Neuronal stem cell (in vitro differentiated cells): ENCODE measurements at regions not wholly inside any gene's neighbourhood (a gene's known extent, or its start where the extent isn't known, plus 50 kb on each side); places are given as distances from the start of the nearest gene placed in this dataset.

ENCODE experiments used
- DNase-seq: peaks from one replicate; pipeline ENCODE4 v3.0.0-alpha.2; 2013; ENCODE audit warnings: low spot score
- H2AFZ ChIP-seq: one replicate; pipeline ENCODE4 v1.6.1; 2013; ENCODE audit warnings: mild to moderate bottlenecking, low read length, inconsistent platforms
- H2AK5ac ChIP-seq: 2 replicates; pipeline ENCODE4 v1.6.1; 2013; ENCODE audit warnings: low read depth, mild to moderate bottlenecking, inconsistent platforms, low read length, moderate library complexity, mixed read lengths
- H2BK120ac ChIP-seq: 2 replicates; pipeline ENCODE4 v1.6.1; 2013; ENCODE audit warnings: low read depth, mild to moderate bottlenecking, inconsistent platforms, low read length, moderate library complexity, mixed read lengths
- H2BK12ac ChIP-seq: one replicate; pipeline ENCODE4 v1.6.1; 2013; ENCODE audit warnings: low read length, inconsistent platforms
- H2BK15ac ChIP-seq: 2 replicates; pipeline ENCODE4 v1.6.1; 2013; ENCODE audit warnings: mild to moderate bottlenecking, low read length, inconsistent platforms, mixed read lengths
- H2BK5ac ChIP-seq: one replicate; pipeline ENCODE4 v1.6.1; 2013; ENCODE audit warnings: inconsistent platforms, mild to moderate bottlenecking, low read length, moderate library complexity
- H3K14ac ChIP-seq: one replicate; pipeline ENCODE4 v1.6.1; 2013; ENCODE audit warnings: low read length, inconsistent platforms
- H3K18ac ChIP-seq: 2 replicates; pipeline ENCODE4 v1.6.1; 2013; ENCODE audit warnings: low read length, inconsistent platforms
- H3K23ac ChIP-seq: 2 replicates; pipeline ENCODE4 v1.6.1; 2013; ENCODE audit warnings: low read depth, mild to moderate bottlenecking, mixed read lengths, low read length, inconsistent platforms; ENCODE audit not compliant: poor library complexity
- H3K27ac ChIP-seq: replicated peaks from 3 replicates; pipeline ENCODE4 v1.5.1; 2013; ENCODE audit warnings: low read length, inconsistent platforms
- H3K27me3 ChIP-seq, 3 experiments: 2 replicates each; pipeline ENCODE4 v1.6.1; 2013; ENCODE audit warnings: low read length in 3 of 3, mild to moderate bottlenecking in 2 of 3, inconsistent platforms in 1 of 3, low read depth in 1 of 3, mixed read lengths in 1 of 3, moderate library complexity in 1 of 3; ENCODE audit not compliant: control insufficient read depth in 3 of 3, insufficient read depth in 3 of 3
- H3K36me3 ChIP-seq, 2 donors: replicated peaks in 1 of 2; 2 replicates each; pipeline ENCODE4 v1.6.1; 2013; ENCODE audit warnings: low read length in 2 of 2; ENCODE audit not compliant: control insufficient read depth in 2 of 2, insufficient read depth in 2 of 2
- H3K4ac ChIP-seq: 2 replicates; pipeline ENCODE4 v1.6.1; 2013; ENCODE audit warnings: inconsistent platforms, mild to moderate bottlenecking, low read length, moderate library complexity
- H3K4me1 ChIP-seq, 2 donors: 1 replicate in 1 of 2; 2 replicates in 1 of 2; pipeline ENCODE4 v1.6.1; 2013; ENCODE audit warnings: low read length in 2 of 2, low read depth in 1 of 2; ENCODE audit not compliant: control insufficient read depth in 2 of 2, insufficient read depth in 1 of 2
- H3K4me2 ChIP-seq: one replicate; pipeline ENCODE4 v1.6.1; 2013; ENCODE audit warnings: mild to moderate bottlenecking, low read length, inconsistent platforms; ENCODE audit not compliant: insufficient read depth, poor library complexity, severe bottlenecking
- H3K4me3 ChIP-seq, 2 donors: 2 replicates each; pipeline ENCODE4 v1.5.1; 2013; ENCODE audit warnings: low read length in 2 of 2, mild to moderate bottlenecking in 2 of 2, inconsistent platforms in 1 of 2, moderate library complexity in 1 of 2
- H3K79me1 ChIP-seq: one replicate; pipeline ENCODE4 v1.6.1; 2013; ENCODE audit warnings: low read depth, mild to moderate bottlenecking, inconsistent platforms, low read length, moderate library complexity
- H3K9ac ChIP-seq: one replicate; pipeline ENCODE4 v1.6.1; 2013; ENCODE audit warnings: mild to moderate bottlenecking, low read depth, low read length, inconsistent platforms; ENCODE audit not compliant: poor library complexity
- H3K9me3 ChIP-seq, 2 donors: replicated peaks in 1 of 2; 2 replicates each; pipeline versions ENCODE3 to v1.6.1; 2013; ENCODE audit warnings: low read length in 2 of 2, mild to moderate bottlenecking in 2 of 2, inconsistent platforms in 1 of 2, low read depth in 1 of 2, mixed read lengths in 1 of 2, moderate library complexity in 1 of 2; ENCODE audit not compliant: control insufficient read depth in 2 of 2, insufficient read depth in 1 of 2
- H4K8ac ChIP-seq: one replicate; pipeline ENCODE4 v1.6.1; 2013; ENCODE audit warnings: low read depth, mild to moderate bottlenecking, inconsistent platforms, low read length, moderate library complexity
- H4K91ac ChIP-seq: one replicate; pipeline ENCODE4 v1.6.1; 2013; ENCODE audit warnings: low read length, low read depth, mild to moderate bottlenecking, inconsistent platforms; ENCODE audit not compliant: poor library complexity
- WGBS, 2 donors: extraction: QIAGEN DNeasy Blood & Tissue Kit; methylation state at CpG; one replicate each; pipeline ENCODE4 v1.1.7; 2013; ENCODE audit warnings: missing lambda C conversion rate in 2 of 2, mixed read lengths in 1 of 2; ENCODE audit not compliant: insufficient read length in 2 of 2, insufficient replicate concordance in 1 of 2; ENCODE audit errors: extremely low coverage in 2 of 2; 5-methylcytosine and 5-hydroxymethylcytosine counted together

DNA sequence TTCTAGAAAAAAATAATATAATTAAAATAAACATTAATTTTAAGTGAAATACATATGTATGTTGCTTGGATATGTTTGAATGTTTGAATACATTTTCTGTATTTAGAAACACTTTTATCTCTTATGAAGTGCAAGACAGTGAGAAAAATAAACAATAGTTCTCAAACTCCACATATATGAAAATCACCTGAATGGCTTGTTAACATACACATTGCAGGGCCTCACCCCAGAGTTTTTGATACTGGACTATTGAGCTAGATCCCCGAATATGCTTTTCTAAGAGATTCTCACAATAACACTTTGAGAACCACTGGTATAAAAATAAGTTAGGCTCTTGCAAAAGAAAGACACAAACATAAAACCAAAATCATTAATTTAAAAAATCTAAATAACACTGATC lies 1570.3 kb upstream of the PRR20A start:
- H3K4me2 ChIP-seq, result no peak overlapping the region
- no peak overlapping the region for H2BK120ac ChIP-seq
- H3K23ac ChIP-seq, result no peak overlapping the region
- H2BK5ac ChIP-seq, result no peak overlapping the region
- H3K14ac ChIP-seq, result no peak overlapping the region
- no peak overlapping the region for H4K91ac ChIP-seq
- no peaks in the 10 kb centered on the region for H3K79me1 ChIP-seq
- H3K27ac ChIP-seq, result no peak overlapping the region
- no peak overlapping the region for H3K4me3 ChIP-seq
- no peak overlapping the region for H2BK15ac ChIP-seq
- no peak overlapping the region for H4K8ac ChIP-seq
- H3K36me3 ChIP-seq, result no peaks in the 10 kb centered on the region
- H2AK5ac ChIP-seq, result no peak overlapping the region
- H3K27me3 ChIP-seq, result no peaks in the 10 kb centered on the region
- no peak overlapping the region for H2BK12ac ChIP-seq
- no peak for DNase-seq
- no peak overlapping the region for H2AFZ ChIP-seq
- peaks cover 0 to 4% of the 10 kb centered on the region in 2 donors for H3K9me3 ChIP-seq
- no peak overlapping the region for H3K4ac ChIP-seq
- WGBS, 2 donors, result no CpG with 5 or more reads among the region's 1 CpG
- no peak overlapping the region for H3K9ac ChIP-seq
- no peak overlapping the region for H3K18ac ChIP-seq
- H3K4me1 ChIP-seq, result no peaks in the 10 kb centered on the region

GRCh38 chr13:55571237-55571867 lies 1569.4 kb upstream of the PRR20A start:
- Histone ChIP-seq H4K8ac (no peak overlapping the region), H3K9me3 (no peaks in the 10 kb centered on the region), H3K36me3 (no peaks in the 10 kb centered on the region), H3K27me3 (no peaks in the 10 kb centered on the region), H3K4me3 (no peak overlapping the region), H2BK120ac (no peak overlapping the region), H2BK12ac (no peak overlapping the region), H3K18ac (no peak overlapping the region), H3K79me1 (no peaks in the 10 kb centered on the region), H2AFZ (no peak overlapping the region), H3K9ac (no peak overlapping the region), H3K4me1 (no peaks in the 10 kb centered on the region), H3K27ac (no peak overlapping the region), H3K4me2 (no peak overlapping the region), H3K23ac (no peak overlapping the region), H2AK5ac (no peak overlapping the region), H3K14ac (no peak overlapping the region), H2BK15ac (no peak overlapping the region), H2BK5ac (no peak overlapping the region), H4K91ac (no peak overlapping the region), H3K4ac (no peak overlapping the region)
- WGBS, 2 donors, result no CpG with 5 or more reads among the region's 2 CpGs
- no peak for DNase-seq

GRCh38 chr13:55572408-55572807 lies 1568.3 kb upstream of the PRR20A start:
- peak overlapping the region; percentile 68 for H2AFZ ChIP-seq
- H3K18ac ChIP-seq, result no peak overlapping the region
- H2BK120ac ChIP-seq, result no peak overlapping the region
- H2BK12ac ChIP-seq, result no peak overlapping the region
- H3K4me2 ChIP-seq, result no peak overlapping the region
- no peaks in the 10 kb centered on the region for H3K79me1 ChIP-seq
- H2BK5ac ChIP-seq, result no peak overlapping the region
- H3K4me3 ChIP-seq, result no peak overlapping the region
- H4K8ac ChIP-seq, result no peak overlapping the region
- no peak overlapping the region for H2BK15ac ChIP-seq
- H2AK5ac ChIP-seq, result no peak overlapping the region
- no peak overlapping the region for H3K14ac ChIP-seq
- H3K23ac ChIP-seq, result no peak overlapping the region
- DNase-seq, result no peak
- H3K27me3 ChIP-seq, result no peaks in the 10 kb centered on the region
- H3K9me3 ChIP-seq, result no peaks in the 10 kb centered on the region
- H3K36me3 ChIP-seq, result no peaks in the 10 kb centered on the region
- no peak overlapping the region for H4K91ac ChIP-seq
- no peak overlapping the region for H3K4ac ChIP-seq
- H3K27ac ChIP-seq, result no peak overlapping the region
- no peak overlapping the region for H3K9ac ChIP-seq
- peaks cover 0 to 3% of the 10 kb centered on the region in 2 donors for H3K4me1 ChIP-seq

DNA sequence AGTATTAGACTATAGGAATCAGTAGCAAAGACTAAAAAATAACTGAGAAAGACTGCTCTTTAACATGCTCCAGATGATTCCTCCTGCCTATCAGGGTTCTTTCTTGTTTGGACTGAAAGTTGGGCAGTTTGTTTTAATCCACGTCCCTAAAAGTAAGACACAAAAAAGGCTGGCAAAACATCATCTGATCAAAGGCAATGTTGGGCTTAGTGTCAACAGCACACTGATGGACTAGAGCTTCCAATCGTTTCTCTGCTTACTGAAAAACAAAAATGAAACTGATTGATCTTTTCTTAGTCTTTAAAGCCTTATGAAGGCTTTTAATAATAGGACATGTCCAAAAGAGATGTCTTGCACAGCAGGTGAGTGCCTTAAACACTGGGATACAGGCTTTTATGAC lies 1567.9 kb upstream of the PRR20A start:
- Histone ChIP-seq H4K91ac (no peak overlapping the region), H3K9ac (no peak overlapping the region), H3K36me3 (no peaks in the 10 kb centered on the region), H3K4me1 (peaks cover 0 to 3% of the 10 kb centered on the region in 2 donors), H2BK5ac (no peak overlapping the region), H3K27ac (no peak overlapping the region), H4K8ac (no peak overlapping the region), H3K23ac (no peak overlapping the region), H2BK15ac (no peak overlapping the region), H3K4me3 (no peak overlapping the region), H3K27me3 (no peaks in the 10 kb centered on the region), H3K79me1 (no peaks in the 10 kb centered on the region), H2AFZ (peak overlapping the region; percentile 68), H3K9me3 (no peaks in the 10 kb centered on the region), H2BK12ac (no peak overlapping the region), H3K14ac (no peak overlapping the region), H2BK120ac (no peak overlapping the region), H3K4me2 (no peak overlapping the region), H2AK5ac (no peak overlapping the region), H3K4ac (no peak overlapping the region), H3K18ac (no peak overlapping the region)
- no CpG with 5 or more reads among the region's 2 CpGs for WGBS, 2 donors
- DNase-seq, result no peak
